ENCODE measurements at regions not wholly inside any gene's neighbourhood (a gene's known extent, or its start where the extent isn't known, plus 50 kb on each side); places are given as distances from the start of the nearest gene placed in this dataset.
"Not testable (repeated sequence)": the region's sequence is repeated elsewhere in the genome, so short reads cannot be mapped to it uniquely, and the experiment has no call there.

- no peak for DNase-seq
These were observed 250.8 kb downstream of the DLL1 start for GRCh38 chr6:170040115-170040500.

DNA sequence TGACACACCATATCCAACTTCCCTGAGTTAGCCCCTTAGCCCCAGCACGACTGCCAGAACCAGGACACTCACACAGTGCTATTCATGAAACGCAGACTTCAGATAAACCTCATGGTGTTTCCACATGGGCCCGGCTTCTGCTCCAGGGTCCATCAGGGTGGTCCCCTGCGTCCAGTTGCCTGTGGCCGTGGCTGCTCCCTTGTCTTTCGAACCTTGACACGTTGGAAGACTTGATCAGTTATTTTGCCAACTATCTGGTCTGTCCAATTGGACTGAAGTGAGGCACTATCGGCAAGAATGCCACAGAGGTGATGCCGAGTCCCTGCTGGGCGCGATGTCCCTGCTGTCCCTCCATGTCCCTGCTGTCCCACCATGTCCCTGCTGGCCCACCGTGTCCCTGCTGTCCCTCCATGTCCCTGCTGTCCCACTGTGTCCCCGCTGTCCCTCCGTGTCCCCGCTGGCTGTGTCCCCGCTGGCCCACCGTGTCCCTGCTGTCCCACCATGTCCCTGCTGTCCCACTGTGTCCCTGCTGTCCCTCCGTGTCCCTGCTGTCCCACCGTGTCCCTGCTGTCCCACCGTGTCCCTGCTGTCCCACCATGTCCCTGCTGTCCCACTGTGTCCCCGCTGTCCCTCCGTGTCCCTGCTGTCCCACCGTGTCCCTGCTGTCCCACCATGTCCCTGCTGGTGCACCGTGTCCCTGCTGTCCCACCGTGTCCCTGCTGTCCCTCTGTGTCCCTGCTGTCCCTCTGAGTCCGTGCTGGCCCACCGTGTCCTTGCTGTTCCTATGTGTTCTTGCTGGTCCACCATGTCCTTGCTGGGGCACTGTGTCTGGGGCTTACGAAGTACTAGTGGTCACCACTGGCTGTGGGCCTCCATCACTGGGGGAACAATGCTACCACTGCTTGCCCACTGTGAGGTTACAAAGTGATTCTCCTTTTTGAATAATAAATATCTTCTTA, 251.4 kb downstream of the DLL1 start:
- peak; percentile 22 for DNase-seq

GRCh38 chr6:170038708-170039107, 252.2 kb downstream of the DLL1 start:
- no peak for DNase-seq

GRCh38 chr6:170038251-170038650, 252.6 kb downstream of the DLL1 start:
- peak; percentile 13 for DNase-seq

- peak; percentile 17 for DNase-seq
These were observed 253.2 kb downstream of the DLL1 start for GRCh38 chr6:170037541-170038250.

DNA sequence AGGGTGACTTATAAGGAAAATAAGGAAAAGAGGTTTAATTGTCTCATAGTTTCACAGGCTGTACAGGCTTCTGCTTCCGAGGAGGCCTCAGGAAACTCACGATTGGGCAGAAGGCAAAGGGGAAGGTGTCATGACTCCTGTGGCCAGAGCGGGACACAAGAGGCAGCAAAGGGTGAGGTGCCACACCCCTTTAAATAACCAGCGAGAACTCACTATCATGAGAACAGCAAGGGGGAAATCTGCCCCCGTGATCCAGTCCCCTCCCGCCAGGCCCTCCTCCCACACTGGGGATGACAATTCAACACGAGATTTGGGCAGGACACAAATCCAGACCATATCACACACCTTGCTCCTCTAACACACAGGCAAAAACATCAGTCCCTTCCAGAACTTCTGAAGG, 254.0 kb downstream of the DLL1 start:
- peak; percentile 16 for DNase-seq

GRCh38 chr6:170036367-170036766, 254.5 kb downstream of the DLL1 start:
- not testable (repeated sequence) for DNase-seq

- peak; percentile 15 for DNase-seq
These were observed 255.0 kb downstream of the DLL1 start for GRCh38 chr6:170035901-170036304.

DNA sequence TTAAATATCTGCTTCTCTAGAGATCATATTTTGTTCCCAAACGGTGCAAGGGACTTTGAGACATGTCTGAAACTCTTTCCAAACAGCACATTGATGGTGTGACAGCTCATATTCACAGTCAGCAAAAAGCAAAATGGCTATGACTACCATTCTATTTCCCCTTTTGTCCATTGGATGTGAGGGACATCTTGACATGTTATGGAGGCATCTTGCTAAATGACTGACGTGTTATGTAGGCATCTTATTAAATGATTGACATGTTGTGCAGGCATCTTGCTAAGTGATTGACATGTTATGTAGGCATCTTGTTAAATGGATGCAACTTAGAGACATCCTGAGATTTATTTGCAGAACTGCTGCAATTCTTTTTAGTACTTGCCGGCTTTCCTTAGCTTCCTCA, 255.8 kb downstream of the DLL1 start:
- DNase-seq, result no peak

- DNase-seq, result peak; percentile 12
These were observed 256.6 kb downstream of the DLL1 start for GRCh38 chr6:170034294-170034693.

- peak; percentile 8 for DNase-seq
These were observed 257.2 kb downstream of the DLL1 start for GRCh38 chr6:170033666-170034065.

DNA sequence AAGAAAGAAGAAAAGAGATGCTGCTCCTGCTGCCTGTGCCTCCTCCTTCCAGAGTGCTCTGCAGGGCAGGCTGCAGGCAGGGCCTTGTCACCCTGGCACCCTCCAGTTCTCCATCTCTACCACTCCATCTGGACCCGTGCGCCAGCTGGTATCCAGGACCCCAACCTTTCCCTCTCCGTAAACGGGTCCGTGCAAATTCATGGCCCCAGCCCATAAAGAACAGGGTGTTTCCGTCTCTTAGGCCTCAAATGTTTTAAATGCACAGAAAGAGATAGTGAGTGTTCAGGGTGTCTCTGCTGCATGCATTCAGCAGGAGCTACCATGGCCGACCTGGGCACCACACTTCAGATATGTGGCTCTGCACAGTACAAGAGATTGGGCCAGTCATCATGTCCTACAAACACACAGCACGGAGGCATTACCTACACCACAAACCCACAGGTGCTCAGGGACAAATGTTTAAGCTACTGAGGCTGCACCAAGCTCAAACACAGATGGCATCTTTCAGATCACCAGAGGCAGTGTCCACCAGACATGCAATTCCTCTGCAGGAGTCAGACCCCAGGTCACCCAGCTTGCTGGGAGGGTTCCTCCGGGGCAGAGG, 258.1 kb downstream of the DLL1 start:
- no peak for DNase-seq

DNA sequence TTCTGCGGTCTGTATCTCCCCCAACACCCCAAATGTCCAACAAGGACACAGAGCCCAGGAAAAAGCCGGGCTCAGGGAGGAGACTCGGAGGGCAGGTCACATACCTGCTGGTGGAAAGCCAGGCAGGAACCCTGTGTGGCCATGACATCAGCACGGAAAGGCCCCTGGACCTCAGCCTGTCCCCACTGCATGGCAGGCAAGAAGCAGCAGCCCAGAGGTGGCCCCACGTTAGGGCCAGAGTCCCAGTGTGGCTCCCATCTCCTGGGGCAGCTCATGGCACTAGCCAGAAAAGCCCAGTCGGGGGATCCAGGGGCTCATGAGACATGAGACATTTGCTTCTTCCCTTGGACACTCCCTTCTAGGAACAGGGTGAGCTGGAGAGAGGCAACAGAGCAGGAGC, 258.7 kb downstream of the DLL1 start:
- peak; percentile 10 for DNase-seq

GRCh38 chr6:170031684-170032121, 259.2 kb downstream of the DLL1 start:
- DNase-seq, result peak; percentile 6

GRCh38 chr6:170030821-170031471, 259.9 kb downstream of the DLL1 start:
- DNase-seq, result peak; percentile 20

- DNase-seq, result peak; percentile 4
These were observed 260.5 kb downstream of the DLL1 start for GRCh38 chr6:170030284-170030815.

DNA sequence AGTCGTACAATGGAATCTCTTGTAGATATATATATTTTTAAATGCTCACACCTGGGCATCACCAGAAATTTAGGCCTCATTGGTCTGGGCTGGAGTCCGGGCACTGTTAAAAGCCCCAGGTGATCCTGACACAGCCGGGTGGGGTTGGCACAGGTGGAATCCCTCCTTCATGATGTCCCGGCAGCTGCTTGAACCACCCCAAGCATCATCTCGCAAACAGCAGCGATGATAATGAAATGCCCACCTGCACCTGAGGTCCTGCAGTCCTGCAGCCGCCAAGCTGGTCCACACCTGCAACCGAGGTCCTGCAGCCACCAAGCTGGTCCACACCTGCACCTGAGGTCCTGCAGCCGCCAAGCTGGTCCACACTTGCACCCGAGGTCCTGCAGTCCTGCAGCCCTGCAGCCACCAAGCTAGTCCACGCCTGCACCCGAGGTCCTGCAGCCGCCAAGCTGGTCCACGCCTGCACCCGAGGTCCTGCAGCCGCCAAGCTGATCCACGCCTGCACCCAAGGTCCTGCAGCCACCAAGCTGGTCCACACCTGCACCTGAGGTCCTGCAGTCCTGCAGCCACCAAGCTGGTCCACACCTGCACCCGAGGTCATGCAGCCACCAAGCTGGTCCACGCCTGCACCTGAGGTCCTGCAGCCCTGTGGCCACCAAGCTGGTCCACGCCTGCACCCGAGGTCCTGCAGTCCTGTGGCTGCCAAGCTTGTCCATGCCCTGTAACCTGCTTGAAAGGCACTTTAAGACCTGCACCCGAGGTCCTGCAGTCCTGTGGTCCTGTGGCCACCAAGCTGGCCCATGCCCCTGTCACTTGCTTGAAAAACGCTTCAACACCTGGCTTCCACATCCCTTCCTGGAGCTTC, 261.2 kb downstream of the DLL1 start:
- DNase-seq, result peak; percentile 23

DNA sequence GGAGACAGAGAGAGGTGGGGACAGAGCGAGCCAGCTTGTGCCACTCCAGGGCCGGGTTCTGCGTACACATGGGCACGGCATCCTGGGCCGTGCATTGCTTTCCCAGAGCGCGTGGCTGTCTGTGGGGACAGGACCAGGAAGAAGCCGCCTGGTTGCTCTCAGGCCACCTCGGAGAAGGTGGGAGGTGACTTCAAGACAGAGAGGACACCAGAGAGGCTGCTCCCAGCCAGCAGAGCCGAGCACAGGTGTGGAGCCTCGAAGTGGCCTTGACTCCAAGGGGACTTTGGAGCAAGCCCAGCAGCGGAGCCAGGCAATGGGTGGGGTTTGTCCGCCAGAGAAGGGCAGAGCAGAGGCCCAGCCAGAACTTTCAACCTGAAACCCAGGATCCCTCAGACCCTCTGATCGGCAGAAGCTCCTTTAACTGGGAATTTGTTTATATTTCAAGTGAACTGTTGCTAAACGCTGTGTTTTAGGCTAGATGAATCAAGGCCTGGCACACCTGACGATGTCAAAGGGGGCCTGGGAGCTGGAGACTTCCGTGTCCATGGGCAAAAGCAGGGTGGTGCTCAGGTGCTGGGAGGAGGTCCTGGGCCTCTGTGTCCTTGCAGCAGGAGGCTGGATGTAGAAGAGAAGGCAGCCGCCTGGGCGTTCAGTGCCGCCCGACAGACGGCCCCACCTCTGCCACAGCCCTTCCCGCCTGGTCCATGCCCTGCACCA, 262.1 kb downstream of the DLL1 start:
- DNase-seq, result peak; percentile 11

DNA sequence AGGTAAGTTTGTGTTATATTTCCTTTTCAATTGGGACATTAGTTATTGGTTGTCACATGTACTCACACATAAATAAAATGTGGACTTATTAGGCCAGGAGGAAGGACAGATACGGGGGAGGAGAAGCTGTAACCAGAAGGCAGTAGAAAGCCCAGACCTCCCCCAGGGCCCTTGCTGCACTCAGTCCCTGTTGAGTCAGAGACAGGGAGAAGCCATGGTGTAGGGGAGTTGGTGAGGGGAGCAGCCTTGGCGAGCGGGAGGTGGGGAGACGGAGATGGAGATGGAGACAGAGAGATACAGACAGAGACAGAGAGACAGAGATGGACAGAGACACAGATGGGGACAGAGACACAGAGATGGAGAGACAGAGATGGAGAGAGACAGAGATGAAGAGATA, 263.2 kb downstream of the DLL1 start:
- DNase-seq, result peak; percentile 3

GRCh38 chr6:170026751-170027646, 263.9 kb downstream of the DLL1 start:
- peak; percentile 9 for DNase-seq

All from left hindlimb (tissue), 1 donor.